HG03108 (cell line): ENCODE measurements at regions not wholly inside any gene's neighbourhood (a gene's known extent, or its start where the extent isn't known, plus 50 kb on each side); places are given as distances from the start of the nearest gene placed in this dataset.

Experiments
- ATAC-seq: cut with Tn5 transposase; IDR thresholded peaks from one replicate; pipeline ENCODE4 v1.9.1; 2021; ENCODE audit warnings: moderate library complexity; ENCODE audit not compliant: unreplicated experiment

GRCh38 chr15:55031727-55032126 lies 165.0 kb downstream of the RSL24D1 start:
- no peak for ATAC-seq

DNA sequence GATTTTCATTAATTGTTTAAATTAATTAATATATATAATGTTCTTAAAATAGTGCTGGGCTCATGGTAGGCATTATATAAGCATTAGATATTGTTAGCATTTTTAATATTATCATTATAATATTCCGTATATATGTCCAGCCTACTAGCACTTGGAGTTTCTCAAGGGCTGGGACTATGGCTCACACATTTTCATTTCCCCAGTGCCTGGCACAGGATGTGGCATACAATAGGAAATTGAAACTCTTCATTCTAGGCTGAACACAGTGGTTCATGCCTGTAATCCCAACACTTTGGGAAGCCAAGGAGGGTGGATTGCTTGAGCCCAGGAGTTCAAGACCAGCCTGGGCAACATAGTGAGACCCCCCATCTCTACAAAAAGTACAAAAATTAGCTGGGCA lies 170.4 kb downstream of the RSL24D1 start:
- ATAC-seq = no peak

DNA sequence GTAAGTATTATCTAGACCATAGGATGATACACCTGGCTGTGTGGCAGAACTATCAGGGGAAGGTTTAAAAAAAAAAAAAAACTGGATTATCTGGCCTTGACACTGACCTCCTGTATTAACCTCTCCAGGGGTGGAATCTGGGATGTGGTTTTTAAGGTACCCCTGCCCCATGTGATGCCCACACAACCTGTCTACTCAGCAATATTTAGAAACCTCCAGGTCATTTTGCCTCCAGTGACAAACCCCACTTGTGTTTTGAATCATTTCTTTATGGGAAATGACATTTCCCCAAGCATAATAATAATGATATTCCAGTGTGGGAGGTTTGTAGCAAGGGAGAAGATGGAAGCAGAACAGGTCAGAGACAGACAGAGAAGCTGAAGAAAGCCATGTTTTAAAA lies 179.1 kb downstream of the RSL24D1 start:
- ATAC-seq = no peak

- no peak for ATAC-seq
These were observed 180.5 kb downstream of the RSL24D1 start for GRCh38 chr15:55016225-55016624.

DNA sequence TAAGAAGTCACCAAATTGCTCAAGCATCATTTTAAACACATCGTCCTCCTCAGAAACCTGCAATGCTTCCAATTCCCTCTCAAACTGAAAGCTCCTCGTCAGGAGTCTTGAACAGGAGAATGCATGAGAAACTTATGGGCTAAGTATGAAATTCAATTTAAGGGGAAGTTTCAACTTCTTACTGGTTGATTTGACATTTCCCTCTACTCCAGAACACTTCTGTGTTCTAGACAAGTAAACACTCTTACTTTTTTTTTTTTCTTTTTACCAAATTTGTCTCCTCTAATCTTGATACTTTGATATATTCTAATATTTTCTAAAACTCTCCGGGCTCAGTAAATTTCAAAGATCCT lies 181.7 kb downstream of the RSL24D1 start:
- ATAC-seq = no peak

- no peak for ATAC-seq
These were observed 182.2 kb downstream of the RSL24D1 start for GRCh38 chr15:55014391-55015092.

DNA sequence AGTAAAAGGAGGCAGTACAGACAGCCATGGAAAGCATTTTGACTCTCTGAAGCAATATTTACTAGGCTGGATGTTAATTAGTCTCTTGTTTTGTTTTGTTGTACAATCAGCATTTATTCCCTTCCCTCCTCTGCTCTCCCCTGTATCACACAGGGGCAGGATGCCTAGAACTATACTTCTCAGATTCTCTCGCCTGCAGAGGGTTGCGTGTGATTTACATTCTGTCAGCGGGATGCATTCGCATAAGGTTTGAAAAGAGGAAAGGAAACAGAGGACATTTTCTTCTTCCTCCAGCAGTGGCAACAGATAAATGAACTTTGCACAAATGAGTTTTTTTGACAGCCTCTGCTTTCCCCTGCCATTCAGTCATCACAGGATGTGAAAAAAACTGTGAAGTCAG lies 188.3 kb downstream of the RSL24D1 start:
- ATAC-seq = no peak

- ATAC-seq = no peak
These were observed 189.2 kb downstream of the RSL24D1 start for GRCh38 chr15:55007561-55007960.

DNA sequence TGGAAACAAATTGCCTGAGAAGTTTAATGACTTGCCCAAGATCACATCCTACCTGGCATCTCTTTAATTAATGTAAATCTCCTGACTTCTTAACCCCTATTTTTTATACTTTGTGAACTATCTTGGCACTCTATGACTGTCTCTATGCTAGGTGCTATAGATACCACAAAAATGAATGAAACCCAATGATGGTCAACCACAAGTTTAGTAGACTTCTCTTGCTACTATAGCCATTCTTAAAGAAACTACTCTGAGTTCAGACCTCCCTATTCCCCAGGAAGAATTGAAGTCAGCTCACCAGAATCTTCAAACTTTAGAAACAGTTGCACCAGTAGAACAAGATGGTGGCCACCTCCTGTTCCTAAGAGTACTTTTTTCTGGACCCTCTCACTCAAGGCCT lies 191.1 kb downstream of the RSL24D1 start:
- no peak for ATAC-seq

DNA sequence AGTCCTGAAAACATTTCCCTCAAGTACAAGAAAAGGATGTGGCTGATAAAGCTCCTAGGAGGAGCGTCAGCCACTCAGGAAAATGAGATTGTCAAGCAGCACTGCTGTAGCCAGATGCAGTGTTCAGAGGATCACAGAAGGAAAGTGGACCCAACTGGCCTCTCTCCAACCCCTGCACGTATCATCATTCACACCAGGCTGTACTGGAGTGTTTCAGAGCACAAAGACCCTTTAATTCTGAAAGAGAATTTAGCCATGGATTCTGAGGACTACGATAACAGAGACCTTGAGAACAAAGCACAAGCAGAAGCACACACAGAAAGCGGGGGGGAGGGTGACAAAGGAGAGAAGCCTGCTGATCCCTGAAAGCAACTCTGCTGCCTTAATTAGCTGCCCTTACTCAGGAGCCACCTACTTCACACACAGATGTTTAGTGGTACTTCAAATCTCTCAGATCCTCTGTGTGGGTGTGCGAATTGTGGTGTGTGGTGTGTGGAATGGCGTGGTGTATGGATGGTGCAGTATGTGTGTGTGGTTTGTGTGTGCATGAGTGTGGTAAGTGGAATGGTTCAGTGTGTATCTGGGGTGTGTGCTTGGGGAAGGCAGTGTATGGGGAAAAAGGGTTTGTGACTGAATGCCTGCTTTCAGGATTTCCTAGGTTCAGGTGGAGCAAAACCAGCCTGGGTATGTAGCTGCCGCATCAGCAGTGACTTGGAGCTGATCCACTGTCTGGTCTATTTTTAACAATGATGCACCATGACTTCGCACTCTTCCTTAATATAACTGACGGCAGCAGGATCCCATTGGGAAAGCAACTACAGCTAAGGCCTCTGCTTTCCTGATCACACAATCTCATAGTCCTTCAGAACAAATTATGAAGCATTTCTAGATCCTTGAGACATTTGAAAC lies 192.5 kb downstream of the RSL24D1 start:
- no peak for ATAC-seq

DNA sequence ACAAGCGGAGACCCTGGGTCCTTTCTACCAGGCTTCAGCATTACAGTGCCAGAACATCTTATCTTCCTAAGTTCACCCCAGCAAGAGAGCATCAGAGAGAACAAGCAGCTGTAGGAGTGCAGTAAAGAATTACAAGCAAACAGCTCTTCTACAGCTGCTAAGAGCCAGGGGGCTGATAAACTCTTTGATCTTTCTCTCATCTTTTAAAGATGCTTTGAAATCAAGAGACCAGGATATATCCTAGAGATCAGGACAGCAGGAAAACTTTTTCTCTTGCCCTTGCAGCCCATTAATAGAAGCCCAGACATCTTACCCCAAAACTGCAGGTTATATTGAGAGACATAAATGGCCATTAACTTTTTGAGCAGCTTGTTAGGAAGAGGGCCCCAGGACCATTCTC lies 198.1 kb downstream of the RSL24D1 start:
- no peak for ATAC-seq

GRCh38 chr15:54990793-54991192 lies 205.9 kb downstream of the RSL24D1 start:
- no peak for ATAC-seq

DNA sequence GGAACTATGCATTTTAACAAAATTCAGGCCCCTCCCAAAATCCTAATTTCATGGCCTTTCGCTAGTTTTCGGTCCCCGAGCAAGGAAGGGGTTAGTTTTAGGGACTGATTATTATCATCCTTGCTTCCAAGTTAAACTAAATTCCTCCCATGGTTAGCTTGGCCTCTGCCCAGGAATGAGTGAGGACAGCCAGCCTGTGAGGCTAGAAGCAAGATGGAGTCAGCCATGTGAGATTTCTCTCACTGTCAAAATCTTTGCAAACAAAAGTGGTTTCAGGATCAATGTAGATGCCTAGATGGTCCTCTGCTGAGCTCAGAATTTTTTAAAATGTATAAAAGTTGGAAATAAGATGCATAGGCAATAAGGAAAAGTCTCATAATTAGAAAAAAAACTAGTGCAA lies 208.9 kb downstream of the RSL24D1 start:
- ATAC-seq = no peak

DNA sequence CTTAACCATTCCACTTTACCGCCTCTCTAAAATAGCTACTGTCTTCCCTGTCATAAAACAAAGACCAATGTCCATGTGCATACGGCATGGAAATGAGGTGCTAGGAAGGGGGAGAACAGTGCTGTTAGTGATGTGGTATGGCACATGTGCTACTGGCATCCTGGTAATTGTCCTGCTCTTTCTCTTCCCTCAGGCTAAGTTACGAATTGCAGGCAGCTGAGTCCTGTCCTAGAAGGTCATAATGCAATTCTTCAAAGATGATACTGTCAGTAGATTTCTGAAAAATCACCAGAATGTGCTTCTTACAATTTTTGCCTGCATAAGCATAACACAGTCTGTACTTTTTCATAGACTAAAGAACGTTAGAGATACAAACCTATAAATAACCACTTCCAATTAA lies 216.8 kb downstream of the RSL24D1 start:
- ATAC-seq = no peak

DNA sequence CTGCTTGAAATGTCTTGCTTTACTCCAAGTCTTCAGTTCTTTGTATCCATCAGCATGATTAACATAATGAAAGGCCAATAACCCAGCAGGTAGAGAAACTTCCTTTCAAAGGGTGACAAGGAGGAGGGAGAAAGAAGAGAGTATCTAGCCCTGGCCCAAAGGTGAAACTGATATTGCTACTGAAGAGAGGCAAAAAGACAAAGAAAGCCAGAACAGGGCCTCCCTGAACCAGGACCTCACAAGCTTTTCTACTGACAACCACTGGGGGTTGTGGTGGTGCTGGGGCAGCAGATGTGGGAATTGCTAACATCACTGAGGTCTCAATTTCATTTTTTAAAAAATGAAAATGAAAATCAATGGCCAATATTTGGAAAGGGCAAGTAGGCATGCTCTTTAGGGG lies 234.1 kb downstream of the RSL24D1 start:
- ATAC-seq = no peak

DNA sequence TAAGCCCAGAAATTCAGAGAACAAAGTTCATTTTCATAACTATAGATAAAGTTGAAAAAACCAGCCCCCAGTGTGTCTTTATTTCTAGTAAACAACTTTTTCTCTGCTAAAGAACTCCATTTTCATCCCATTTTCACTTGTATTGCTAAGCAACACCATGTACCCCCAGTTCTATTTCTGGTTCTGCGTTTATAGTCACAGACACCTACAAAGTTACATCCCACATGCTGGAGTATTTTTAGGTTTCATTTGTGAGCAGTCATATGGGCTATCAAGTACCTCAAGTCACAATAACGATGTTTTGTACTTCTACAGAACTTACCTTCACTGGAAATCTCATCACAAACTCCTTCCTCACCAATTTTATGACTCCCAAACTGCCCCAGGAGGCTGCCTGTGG lies 236.5 kb downstream of the RSL24D1 start:
- ATAC-seq = no peak

DNA sequence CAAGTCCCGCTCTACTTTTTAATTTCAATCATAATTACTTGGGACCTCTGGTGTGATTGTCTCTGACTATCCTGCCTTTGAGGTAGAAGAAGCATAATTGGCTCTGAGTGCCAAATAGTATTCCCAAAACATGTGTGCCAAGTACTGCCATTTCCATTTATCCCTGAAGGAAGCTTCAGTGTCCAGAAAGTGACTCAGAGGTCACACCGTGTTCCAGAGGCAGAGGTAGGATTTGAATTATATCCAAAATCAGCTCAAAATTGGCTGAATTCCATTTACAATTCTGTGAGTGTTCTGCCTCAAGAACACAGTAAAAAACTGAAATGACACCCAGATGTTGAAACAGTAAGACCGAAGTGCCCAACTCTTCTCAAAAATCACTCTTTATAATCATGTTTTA lies 255.3 kb downstream of the RSL24D1 start:
- ATAC-seq = no peak

- ATAC-seq = no peak
These were observed 279.4 kb downstream of the RSL24D1 start for GRCh38 chr15:54917312-54917711.

DNA sequence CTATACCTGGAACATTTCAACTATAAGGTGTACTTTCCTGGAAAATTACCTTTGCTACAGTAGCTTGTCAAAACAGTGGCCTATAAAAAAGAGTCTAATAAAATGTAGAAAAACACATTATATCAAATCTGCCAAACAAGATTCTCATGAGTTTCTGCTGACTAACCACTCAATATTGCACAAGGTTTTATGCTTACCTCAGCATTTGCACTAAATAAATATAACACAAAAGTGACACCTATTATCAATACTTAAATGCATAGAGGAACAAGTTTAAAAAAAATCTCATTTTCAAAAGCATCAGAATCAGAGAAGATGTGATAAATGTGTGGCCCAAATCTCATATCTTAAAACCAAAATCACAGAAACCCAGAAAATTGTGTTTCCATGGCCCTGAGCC lies 281.4 kb downstream of the RSL24D1 start:
- no peak for ATAC-seq

DNA sequence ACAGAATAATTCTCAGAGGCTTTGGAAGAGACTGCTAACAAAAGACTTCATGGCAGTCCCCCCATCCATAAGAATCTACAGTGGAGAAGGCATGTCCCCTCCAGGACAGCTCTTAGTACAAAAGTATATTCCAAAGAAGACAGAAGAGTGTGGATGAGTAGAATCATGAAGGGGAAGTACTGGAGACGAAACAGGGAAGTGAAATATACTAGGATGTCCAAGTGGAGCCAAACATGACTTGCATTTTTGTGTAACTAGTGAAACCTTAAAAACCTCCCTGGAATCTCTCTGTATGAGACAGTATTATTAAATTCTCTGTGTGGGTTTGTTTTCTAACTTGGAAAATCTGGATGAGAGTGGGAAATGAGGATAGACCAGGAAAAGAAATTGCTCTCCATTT lies 312.4 kb downstream of the RSL24D1 start:
- ATAC-seq = no peak

- ATAC-seq = no peak
These were observed 336.8 kb downstream of the RSL24D1 start for GRCh38 chr15:54859982-54860381.

GRCh38 chr15:54854667-54855066 lies 342.1 kb downstream of the RSL24D1 start:
- ATAC-seq = no peak
